GM12873 (cell line): ENCODE measurements at regions not wholly inside any gene's neighbourhood (a gene's known extent, or its start where the extent isn't known, plus 50 kb on each side); places are given as distances from the start of the nearest gene placed in this dataset.

ENCODE experiments used
- CTCF ChIP-seq: IDR thresholded peaks from 2 replicates; pipeline ENCODE4 v1.5.1; 2012; ENCODE audit warnings: low read depth, mild to moderate bottlenecking, moderate library complexity, low read length, control low read depth; ENCODE audit not compliant: insufficient read depth; ENCODE audit errors: missing control alignments

GRCh38 chr3:84717894-84718293 lies 240.9 kb upstream of the CADM2 start:
- no peak for TF ChIP-seq CTCF

- no peak for TF ChIP-seq CTCF
Measured at GRCh38 chr3:84724877-84725276, 233.9 kb upstream of the CADM2 start.

GRCh38 chr3:84727616-84728015 lies 231.2 kb upstream of the CADM2 start:
- TF ChIP-seq CTCF: no peak

- TF ChIP-seq CTCF: no peak
Measured at GRCh38 chr3:84738086-84738485, 220.7 kb upstream of the CADM2 start.

- no peak for TF ChIP-seq CTCF
Measured at GRCh38 chr3:84742915-84743425, 215.8 kb upstream of the CADM2 start.

- TF ChIP-seq CTCF: no peak
Measured at GRCh38 chr3:84744130-84744529, 214.7 kb upstream of the CADM2 start.

GRCh38 chr3:84755860-84756259 lies 202.9 kb upstream of the CADM2 start:
- no peak for TF ChIP-seq CTCF
